GM23338 (cell line): ENCODE measurements at regions not wholly inside any gene's neighbourhood (a gene's known extent, or its start where the extent isn't known, plus 50 kb on each side); places are given as distances from the start of the nearest gene placed in this dataset.

Source experiments
- EZH2 ChIP-seq: fragments of 200-600 bp; sonication (generic); IDR thresholded peaks from one replicate; pipeline ENCODE4 v1.8.0; 2017; ENCODE audit warnings: antibody characterized with exemption, mild to moderate bottlenecking, low read depth; ENCODE audit not compliant: unreplicated experiment
- EZH2phosphoT487 ChIP-seq: fragments of 200-600 bp; sonication (generic); IDR thresholded peaks from one replicate; pipeline ENCODE4 v1.8.1; 2018; ENCODE audit warnings: antibody characterized with exemption; ENCODE audit not compliant: unreplicated experiment
- JUNB ChIP-seq: IDR thresholded peaks from one replicate; pipeline ENCODE4 v1.6.1; 2016; ENCODE audit warnings: antibody characterized with exemption; ENCODE audit not compliant: unreplicated experiment
- POLR2AphosphoS5 ChIP-seq: IDR thresholded peaks from 2 replicates; pipeline ENCODE4 v1.6.1; 2016; ENCODE audit warnings: antibody characterized with exemption, low read depth
- ZNF462 ChIP-seq: fragments of 250-450 bp; sonication (Bioruptor Pico); IDR thresholded peaks from 2 replicates; pipeline ENCODE4 v1.5.0; 2020; ENCODE audit warnings: mild to moderate bottlenecking, moderate library complexity
- TF ChIP-seq, protein P1 (sequence below), 2 experiments: fragments of 200-600 bp in 1 of 2; sonication (generic) in 1 of 2; conservative IDR thresholded peaks; 2 replicates each; pipeline versions ENCODE4 v1.5.1 to v1.6.1; 2016 to 2017; ENCODE audit warnings: antibody characterized with exemption in 2 of 2, low read depth in 2 of 2, mild to moderate bottlenecking in 2 of 2, moderate library complexity in 1 of 2
- TF ChIP-seq, protein P2 (sequence below): IDR thresholded peaks from one replicate; pipeline ENCODE4 v1.6.1; 2018; ENCODE audit warnings: antibody characterized with exemption; ENCODE audit not compliant: unreplicated experiment

GRCh38 chr4:176953021-176953420 is 160.3 kb upstream of the VEGFC start:
- TF ChIP-seq, protein P1, sequence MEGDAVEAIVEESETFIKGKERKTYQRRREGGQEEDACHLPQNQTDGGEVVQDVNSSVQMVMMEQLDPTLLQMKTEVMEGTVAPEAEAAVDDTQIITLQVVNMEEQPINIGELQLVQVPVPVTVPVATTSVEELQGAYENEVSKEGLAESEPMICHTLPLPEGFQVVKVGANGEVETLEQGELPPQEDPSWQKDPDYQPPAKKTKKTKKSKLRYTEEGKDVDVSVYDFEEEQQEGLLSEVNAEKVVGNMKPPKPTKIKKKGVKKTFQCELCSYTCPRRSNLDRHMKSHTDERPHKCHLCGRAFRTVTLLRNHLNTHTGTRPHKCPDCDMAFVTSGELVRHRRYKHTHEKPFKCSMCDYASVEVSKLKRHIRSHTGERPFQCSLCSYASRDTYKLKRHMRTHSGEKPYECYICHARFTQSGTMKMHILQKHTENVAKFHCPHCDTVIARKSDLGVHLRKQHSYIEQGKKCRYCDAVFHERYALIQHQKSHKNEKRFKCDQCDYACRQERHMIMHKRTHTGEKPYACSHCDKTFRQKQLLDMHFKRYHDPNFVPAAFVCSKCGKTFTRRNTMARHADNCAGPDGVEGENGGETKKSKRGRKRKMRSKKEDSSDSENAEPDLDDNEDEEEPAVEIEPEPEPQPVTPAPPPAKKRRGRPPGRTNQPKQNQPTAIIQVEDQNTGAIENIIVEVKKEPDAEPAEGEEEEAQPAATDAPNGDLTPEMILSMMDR (conservative IDR thresholded peaks at IDR 0.05; ENCODE audit: low read depth in 2 of 2) = no peak
- no peak for TF ChIP-seq ZNF462 (CRISPR knock-in tag)
- TF ChIP-seq, protein P2, sequence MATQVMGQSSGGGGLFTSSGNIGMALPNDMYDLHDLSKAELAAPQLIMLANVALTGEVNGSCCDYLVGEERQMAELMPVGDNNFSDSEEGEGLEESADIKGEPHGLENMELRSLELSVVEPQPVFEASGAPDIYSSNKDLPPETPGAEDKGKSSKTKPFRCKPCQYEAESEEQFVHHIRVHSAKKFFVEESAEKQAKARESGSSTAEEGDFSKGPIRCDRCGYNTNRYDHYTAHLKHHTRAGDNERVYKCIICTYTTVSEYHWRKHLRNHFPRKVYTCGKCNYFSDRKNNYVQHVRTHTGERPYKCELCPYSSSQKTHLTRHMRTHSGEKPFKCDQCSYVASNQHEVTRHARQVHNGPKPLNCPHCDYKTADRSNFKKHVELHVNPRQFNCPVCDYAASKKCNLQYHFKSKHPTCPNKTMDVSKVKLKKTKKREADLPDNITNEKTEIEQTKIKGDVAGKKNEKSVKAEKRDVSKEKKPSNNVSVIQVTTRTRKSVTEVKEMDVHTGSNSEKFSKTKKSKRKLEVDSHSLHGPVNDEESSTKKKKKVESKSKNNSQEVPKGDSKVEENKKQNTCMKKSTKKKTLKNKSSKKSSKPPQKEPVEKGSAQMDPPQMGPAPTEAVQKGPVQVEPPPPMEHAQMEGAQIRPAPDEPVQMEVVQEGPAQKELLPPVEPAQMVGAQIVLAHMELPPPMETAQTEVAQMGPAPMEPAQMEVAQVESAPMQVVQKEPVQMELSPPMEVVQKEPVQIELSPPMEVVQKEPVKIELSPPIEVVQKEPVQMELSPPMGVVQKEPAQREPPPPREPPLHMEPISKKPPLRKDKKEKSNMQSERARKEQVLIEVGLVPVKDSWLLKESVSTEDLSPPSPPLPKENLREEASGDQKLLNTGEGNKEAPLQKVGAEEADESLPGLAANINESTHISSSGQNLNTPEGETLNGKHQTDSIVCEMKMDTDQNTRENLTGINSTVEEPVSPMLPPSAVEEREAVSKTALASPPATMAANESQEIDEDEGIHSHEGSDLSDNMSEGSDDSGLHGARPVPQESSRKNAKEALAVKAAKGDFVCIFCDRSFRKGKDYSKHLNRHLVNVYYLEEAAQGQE = no peak
- TF ChIP-seq EZH2phosphoT487 = no peak
- no peak for TF ChIP-seq EZH2
- no peak for TF ChIP-seq POLR2AphosphoS5
- TF ChIP-seq JUNB = no peak
